Midbrain (tissue), 1 donor: ENCODE measurements at regions not wholly inside any gene's neighbourhood (a gene's known extent, or its start where the extent isn't known, plus 50 kb on each side); places are given as distances from the start of the nearest gene placed in this dataset.

ENCODE experiments used
- DNase-seq: peaks from one replicate; lab custom pipeline; 2025; lab: John Stamatoyannopoulos, UW

- no peak for DNase-seq
Measured at GRCh38 chr5:74576941-74577456, 63.5 kb downstream of the ENC1 start.

DNA sequence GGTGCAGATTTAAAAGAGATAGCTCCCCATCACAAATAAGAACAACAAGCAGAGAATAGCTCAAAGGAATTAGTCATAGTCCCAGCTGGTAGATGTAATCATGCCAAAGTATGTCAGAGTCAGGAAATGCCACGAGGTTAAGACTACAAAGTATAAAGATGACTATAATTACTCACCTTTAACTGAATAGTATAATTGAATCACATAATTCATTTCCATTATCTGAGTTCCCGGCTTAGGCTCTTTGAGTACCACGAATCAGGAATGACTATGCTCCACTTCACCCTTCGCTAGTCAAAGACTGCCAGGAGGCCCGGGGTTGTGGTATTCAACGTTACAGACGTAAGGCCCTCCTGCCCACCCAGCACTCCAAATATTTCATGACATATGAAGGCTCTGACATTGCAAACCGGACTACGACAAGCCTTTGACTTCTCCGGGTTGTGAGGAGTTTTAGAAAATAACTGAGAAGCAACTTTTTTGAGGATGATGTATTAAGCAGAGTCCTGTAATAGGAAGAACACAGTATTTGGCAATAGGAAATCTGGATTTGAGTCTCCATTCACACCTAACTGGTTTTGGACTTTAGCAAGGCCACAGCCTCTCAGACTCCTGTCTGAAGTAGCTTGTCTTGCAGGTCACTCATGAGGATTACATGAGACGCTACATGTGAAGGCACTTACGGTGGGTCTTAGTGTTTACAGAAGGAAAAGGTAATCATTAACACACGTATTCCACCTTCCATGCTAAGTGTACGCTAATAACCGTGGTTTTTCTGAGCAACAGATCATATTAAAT is 64.6 kb downstream of the ENC1 start:
- no peak for DNase-seq

GRCh38 chr5:74570250-74570649 is 70.3 kb downstream of the ENC1 start:
- no peak for DNase-seq

DNA sequence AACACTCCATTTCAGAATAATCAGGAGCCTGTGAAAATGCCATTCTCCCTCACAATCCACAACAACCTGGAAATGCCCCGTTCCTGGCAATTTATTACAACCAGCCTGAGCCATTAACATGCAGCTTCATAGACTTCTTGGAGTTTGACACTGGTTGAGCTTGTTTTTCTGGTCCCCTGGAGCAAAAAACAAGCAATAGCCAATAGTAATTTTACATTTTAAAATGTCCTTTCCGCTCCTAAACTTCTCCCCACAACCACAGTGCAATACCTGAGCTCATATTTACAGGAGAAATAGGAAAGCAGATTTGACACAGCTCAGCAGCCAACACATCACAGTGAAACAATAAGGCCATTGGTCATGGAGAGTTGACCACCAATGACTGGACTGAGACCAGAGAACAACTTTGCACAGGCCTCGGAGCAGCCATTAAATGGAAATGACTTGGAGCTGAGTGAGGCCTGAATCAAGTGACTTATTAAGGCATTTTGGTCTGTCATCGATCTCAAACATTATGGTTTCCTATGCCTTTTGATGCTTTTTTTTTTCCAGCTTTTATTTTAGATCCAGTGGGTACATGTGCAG is 73.0 kb downstream of the ENC1 start:
- no peak for DNase-seq

DNA sequence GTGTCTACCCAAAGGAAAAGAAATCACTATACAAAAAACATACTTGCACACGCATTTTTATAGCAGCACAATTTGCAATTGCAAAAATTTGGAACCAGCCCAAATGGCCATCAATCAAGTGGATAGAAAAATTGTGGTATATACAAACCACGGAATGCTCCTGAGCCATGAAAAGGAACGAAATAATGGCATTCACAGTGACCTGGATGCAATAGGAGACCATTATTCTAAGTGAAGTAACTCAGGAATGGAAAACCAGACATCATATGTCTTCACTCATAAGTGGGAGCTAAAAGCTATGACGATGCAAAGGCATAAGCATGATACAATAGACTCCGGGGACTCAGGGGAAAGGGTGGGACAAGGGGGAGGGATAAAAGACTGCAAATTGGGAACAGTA is 78.4 kb downstream of the ENC1 start:
- no peak for DNase-seq

- no peak for DNase-seq
Measured at GRCh38 chr5:74560245-74560644, 80.3 kb downstream of the ENC1 start.

DNA sequence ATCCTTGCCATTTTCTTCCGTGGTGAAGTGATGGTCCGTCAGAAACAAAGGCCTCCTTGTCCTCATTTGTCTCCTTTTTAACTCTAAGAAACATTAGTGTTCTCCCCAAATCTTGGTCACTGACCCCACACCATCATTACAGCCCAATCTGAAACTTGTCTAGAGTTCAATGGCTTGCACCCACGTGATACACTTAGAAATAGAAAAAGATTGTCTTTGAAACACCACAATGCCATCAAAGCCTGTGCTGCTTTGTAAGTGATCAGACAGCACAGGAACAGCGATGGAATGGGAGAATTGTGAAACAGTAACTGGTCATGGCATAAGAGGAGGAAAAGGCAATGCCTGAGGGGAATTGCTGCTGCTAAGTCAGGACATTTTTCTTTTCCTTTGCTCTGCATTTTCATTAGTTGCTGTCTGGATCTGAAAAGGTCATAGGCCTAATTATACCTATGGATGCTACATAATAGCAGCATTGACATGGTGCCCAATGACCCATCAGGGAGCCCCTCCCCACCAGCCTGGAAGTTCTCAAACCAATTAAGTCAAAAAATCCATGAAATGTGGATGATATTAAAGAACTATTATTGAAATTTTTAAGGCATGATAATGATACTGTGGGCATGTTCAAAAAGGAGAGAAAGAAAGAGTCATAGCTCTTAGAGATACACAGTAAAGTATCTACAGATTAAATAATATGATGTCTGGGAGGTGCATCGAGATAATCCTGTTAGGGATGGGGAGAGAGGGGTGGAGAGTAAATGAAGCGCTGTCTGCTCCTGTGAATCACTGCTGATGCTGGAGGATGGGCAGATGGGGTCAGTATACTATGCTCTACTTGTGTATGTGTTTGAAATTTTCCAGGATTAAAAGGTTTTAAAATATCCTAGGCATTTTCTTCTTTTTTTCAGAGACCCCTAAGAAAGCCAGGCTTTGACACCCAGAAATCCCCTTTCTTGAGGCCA is 83.6 kb downstream of the ENC1 start:
- no peak for DNase-seq

DNA sequence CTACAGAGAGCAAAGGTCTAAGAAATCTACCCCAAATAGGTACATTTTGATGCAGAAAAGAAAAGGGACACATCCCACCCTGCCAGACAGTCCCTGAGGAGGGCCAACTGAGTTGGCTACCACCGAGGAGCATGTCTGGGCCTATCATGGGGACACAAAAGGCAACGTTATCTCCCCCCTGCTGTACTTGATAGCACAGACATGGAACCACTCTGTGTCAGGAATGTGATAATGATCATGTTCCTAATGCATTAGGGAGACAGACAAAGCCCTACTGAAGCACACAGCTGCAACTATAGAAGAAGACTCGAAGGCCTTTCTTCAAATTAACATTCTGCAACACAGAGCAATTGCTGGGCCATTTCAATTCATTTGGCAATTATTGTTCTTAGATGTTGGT is 84.5 kb downstream of the ENC1 start:
- DNase-seq, result no peak

DNA sequence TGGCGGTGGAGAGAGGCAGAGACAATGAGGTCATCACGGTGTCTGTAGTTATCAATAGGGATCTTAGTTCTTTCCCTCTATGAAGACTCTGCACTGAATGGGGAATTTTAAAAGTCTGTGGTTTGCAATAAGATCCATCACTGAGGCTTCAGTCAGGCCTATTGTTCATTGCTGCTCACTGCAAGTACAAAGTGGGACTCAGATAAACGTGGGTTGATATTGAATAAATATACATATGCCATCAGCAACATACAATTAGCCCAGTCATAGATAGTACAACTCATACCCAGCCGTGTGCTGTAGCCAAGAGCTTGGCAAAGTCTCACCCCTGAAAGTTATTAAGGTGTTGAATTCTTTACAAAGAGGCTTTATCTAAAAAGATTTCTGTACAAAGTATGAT is 88.4 kb downstream of the ENC1 start:
- no peak for DNase-seq

DNA sequence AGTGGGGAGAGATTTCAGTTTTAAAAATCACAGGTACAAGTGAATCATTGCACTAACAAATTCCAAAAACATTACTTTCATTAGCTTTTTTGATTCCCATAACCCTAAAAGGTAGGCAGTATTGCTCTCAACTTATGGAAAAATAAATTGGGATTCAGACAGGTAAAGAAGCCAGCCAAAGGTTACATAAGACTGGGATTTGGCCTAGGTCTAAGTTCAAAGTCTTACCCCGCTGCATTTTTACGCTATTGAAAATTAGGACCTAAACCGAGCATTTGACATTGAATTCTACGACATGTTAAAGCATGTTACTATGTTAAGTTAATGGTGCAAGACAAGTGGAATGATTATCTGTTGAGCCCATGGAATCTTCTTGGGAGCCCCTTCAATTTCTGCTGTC is 89.6 kb downstream of the ENC1 start:
- no peak for DNase-seq

- DNase-seq, result no peak
Measured at GRCh38 chr5:74549384-74549783, 91.1 kb downstream of the ENC1 start.

DNA sequence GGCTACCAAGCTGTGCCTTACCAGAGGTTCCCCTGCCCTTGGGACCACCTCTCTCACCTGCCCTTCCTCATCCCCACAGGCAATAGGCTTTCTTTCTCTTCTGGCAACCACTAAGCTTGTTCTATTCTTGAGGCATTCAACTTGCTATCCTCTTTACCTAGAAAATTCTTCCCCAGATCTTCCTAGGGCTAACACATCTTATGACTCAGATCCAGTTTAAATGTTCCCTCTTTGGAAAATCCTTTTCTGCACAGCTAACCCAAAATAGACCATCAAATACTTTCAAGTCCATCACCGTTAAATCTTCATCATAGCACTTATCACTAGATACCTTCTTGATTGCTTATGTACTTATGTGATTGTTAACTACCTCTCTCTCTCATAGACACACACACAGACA is 93.7 kb downstream of the ENC1 start:
- no peak for DNase-seq

- DNase-seq, result no peak
Measured at GRCh38 chr5:74544811-74545210, 95.7 kb downstream of the ENC1 start.

GRCh38 chr5:74543162-74543995 is 97.1 kb downstream of the ENC1 start:
- DNase-seq, result no peak

DNA sequence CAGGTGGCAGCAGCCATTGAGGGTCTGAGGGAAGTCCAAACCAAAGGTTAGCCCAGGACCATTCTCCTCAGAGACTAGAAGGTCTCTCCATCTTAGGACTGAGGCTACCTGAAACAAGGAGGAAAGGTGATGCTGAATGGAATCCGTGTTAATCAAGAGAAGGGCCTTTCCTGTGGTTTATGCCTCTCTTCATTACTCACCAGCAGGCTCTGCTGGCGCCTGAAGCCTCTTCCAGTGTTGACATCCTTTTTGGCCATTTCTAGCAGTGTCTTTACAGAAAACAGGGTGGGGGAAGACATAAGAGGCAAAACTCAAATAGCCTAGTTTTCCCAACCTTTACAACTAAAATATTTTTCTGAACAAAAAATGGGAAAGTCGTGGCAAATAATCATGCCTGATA is 98.0 kb downstream of the ENC1 start:
- DNase-seq, result no peak

- no peak for DNase-seq
Measured at GRCh38 chr5:74541381-74541781, 99.1 kb downstream of the ENC1 start.

- DNase-seq, result no peak
Measured at GRCh38 chr5:74540622-74541021, 99.9 kb downstream of the ENC1 start.

DNA sequence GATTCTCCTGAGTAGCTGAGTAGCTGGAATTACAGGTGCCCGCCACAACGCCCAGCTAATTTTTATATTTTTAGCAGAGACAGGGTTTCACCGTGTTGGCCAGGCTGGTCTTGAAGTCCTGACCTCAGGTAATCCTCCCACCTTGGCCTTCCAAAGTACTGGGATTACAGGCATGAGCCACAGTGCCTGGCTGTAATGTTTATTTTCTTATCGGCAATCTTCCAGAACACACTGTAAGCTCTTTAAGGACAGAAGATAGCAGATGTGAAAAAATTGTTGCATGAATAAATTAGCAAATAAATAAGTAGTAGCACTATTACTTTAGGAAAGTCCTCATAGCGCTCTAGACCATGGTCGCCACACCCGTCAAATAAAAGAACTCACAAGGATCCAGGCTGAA is 100.5 kb downstream of the ENC1 start:
- DNase-seq, result no peak

GRCh38 chr5:74538206-74538661 is 102.3 kb downstream of the ENC1 start:
- DNase-seq, result no peak

DNA sequence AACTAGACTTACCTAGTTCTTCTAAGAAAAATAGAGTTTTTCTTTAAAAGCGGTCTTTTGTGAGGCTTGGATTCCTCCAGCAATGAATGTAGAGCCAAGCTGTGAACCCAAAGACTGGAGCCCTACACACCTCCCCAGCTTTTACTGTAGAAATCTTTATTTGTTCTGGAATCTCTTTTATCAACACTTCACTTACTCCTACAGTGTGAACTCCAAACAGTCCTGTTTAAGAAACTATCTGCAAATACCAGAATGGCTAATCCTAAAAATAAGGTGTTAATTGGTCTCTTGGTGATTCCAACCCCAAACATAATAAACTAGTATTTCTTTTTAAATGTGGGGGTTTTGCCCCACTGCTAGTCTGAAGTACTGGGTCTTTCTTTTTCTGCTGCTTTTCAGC is 103.9 kb downstream of the ENC1 start:
- no peak for DNase-seq

- no peak for DNase-seq
Measured at GRCh38 chr5:74535926-74536325, 104.6 kb downstream of the ENC1 start.
